ENCODE measurements at regions not wholly inside any gene's neighbourhood (a gene's known extent, or its start where the extent isn't known, plus 50 kb on each side); places are given as distances from the start of the nearest gene placed in this dataset.

DNA sequence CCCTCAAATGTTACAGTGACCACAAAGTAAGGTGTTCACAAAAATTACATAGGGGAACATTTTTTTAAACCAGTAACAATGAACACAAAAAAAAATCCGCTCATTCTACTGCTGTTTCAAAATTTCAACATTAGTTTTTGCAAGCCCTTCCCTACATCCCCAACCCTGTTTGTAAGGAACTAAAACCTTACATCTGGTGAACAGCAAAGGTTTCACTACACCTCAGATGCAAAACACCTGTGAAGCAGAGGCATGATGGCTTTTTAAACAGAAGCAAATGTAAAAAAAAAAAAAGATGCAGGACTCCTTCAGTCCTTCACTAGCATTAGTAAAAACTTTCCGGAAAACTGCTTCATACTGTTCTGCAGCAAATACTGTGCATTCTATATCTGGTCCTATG is 50.0 kb upstream of the API5 start:
- Mint-ChIP-seq H3K4me3 (no peak overlapping the region), H3K27ac (no peak overlapping the region), H3K27me3 (ENCODE audit: low read depth) (peaks cover 4% of the 10 kb centered on the region), H3K9me3 (peaks cover 10% of the 10 kb centered on the region), H3K36me3 (ENCODE audit: low read depth) (peaks cover 2% of the 10 kb centered on the region), H3K4me1 (ENCODE audit: low read depth) (no peaks in the 10 kb centered on the region)
- CTCF ChIA-PET, result no interaction called here
- DNase-seq, result no peak
- intact Hi-C loops (cut with micrococcal nuclease), result no loop called here
